Gastrocnemius medialis (tissue), 4 donors: ENCODE measurements at regions not wholly inside any gene's neighbourhood (a gene's known extent, or its start where the extent isn't known, plus 50 kb on each side); places are given as distances from the start of the nearest gene placed in this dataset.

Source experiments
- ATAC-seq, 2 donors: fragments of 150-250 bp; one replicate each; pipeline ENCODE4 v1.9.1; 2016
- DNase-seq, 2 donors: peaks; one replicate each; pipeline ENCODE4 v3.0.0-alpha.2; 2019
- H3K27ac ChIP-seq, 4 donors: fragments of 200-600 bp; sonication (generic); 1 replicate in 1 of 4; 2 replicates in 3 of 4; pipeline ENCODE4 v1.5.1; 2016 to 2018; ENCODE audit warnings: mild to moderate bottlenecking in 2 of 4, moderate library complexity in 1 of 4
- H3K27me3 ChIP-seq, 3 donors: fragments of 200-600 bp; sonication (generic) in 2 of 3; 1 replicate in 1 of 3; 2 replicates in 2 of 3; pipeline versions ENCODE4 v1.5.1 to v1.6.0; 2016 to 2019; ENCODE audit warnings: mild to moderate bottlenecking in 1 of 3, moderate library complexity in 1 of 3
- H3K36me3 ChIP-seq, 2 donors: fragments of 200-600 bp; sonication (generic) in 1 of 2; one replicate each; pipeline ENCODE4 v1.5.1; 2017 to 2018
- H3K4me1 ChIP-seq, 2 donors: fragments of 200-600 bp; sonication (generic) in 1 of 2; one replicate each; pipeline ENCODE4 v1.5.1; 2016 to 2017; ENCODE audit warnings: mild to moderate bottlenecking in 2 of 2
- H3K4me3 ChIP-seq, 4 donors: fragments of 200-600 bp; sonication (generic) in 3 of 4; 1 replicate in 1 of 4; 2 replicates in 3 of 4; pipeline ENCODE4 v1.5.1; 2016 to 2019; ENCODE audit warnings: mild to moderate bottlenecking in 2 of 4
- H3K9me3 ChIP-seq, 3 donors: fragments of 200-600 bp; sonication (generic) in 2 of 3; 1 replicate in 1 of 3; 2 replicates in 2 of 3; pipeline ENCODE4 v1.5.1; 2016 to 2019
- CTCF ChIP-seq, 5 experiments: fragments of 450-650 bp in 3 of 5; fragments of 200-600 bp in 2 of 5; sonication (generic) in 2 of 5; IDR thresholded peaks in 4 of 5; conservative IDR thresholded peaks in 1 of 5; 1 replicate in 4 of 5; 2 replicates in 1 of 5; pipeline ENCODE4 v1.5.1; 2016 to 2019; ENCODE audit warnings: antibody characterized with exemption in 5 of 5, mild to moderate bottlenecking in 3 of 5, moderate library complexity in 3 of 5
- POLR2A ChIP-seq, 2 donors: fragments of 450-650 bp; IDR thresholded peaks; one replicate each; pipeline ENCODE4 v1.6.1; 2017; ENCODE audit warnings: antibody characterized with exemption in 2 of 2, mild to moderate bottlenecking in 2 of 2, moderate library complexity in 2 of 2
- in situ Hi-C, 4 donors: fragments of 200-750 bp; cut with MboI; loops; one replicate each; pipeline versions ENCODE4 v1.15.0 to v1.8.0; 2017; ENCODE audit warnings: low sequenced_read_pairs in 4 of 4
- intact Hi-C: fragments of 100-400 bp; cut with DNase I; formaldehyde crosslinking; loops from one replicate; pipeline ENCODE4 v1.15.1; 2023; ENCODE audit warnings: low total_unique reads

- intact Hi-C loops, result no loop called here
- in situ Hi-C loops, result no loop called here
- TF ChIP-seq CTCF (IDR thresholded peaks at IDR 0.05 in 4 of 5, conservative IDR thresholded peaks at IDR 0.05 in 1 of 5) (no peak), POLR2A (IDR thresholded peaks at IDR 0.05) (no peak)
- Histone ChIP-seq H3K27me3 (no peaks in the 10 kb centered on the region), H3K36me3 (no peaks in the 10 kb centered on the region), H3K9me3 (no peaks in the 10 kb centered on the region), H3K27ac (no peak overlapping the region), H3K4me1 (no peaks in the 10 kb centered on the region), H3K4me3 (no peak overlapping the region)
- ATAC-seq, result no peak
- DNase-seq, result no peak
Observed at GRCh38 chr13:104823071-104823470, 1712.4 kb downstream of the EFNB2 start.

- Histone ChIP-seq H3K36me3 (no peaks in the 10 kb centered on the region), H3K4me1 (no peaks in the 10 kb centered on the region), H3K27ac (no peak overlapping the region), H3K4me3 (no peak overlapping the region), H3K27me3 (no peaks in the 10 kb centered on the region), H3K9me3 (no peaks in the 10 kb centered on the region)
- in situ Hi-C loops, result no loop called here
- intact Hi-C loops, result no loop called here
- ATAC-seq (no peak), DNase-seq (no peak)
- TF ChIP-seq POLR2A (IDR thresholded peaks at IDR 0.05) (no peak), CTCF (IDR thresholded peaks at IDR 0.05 in 4 of 5, conservative IDR thresholded peaks at IDR 0.05 in 1 of 5) (no peak)
Observed at GRCh38 chr13:104817271-104817670, 1718.2 kb downstream of the EFNB2 start.

- TF ChIP-seq CTCF (IDR thresholded peaks at IDR 0.05 in 4 of 5, conservative IDR thresholded peaks at IDR 0.05 in 1 of 5) (no peak), POLR2A (IDR thresholded peaks at IDR 0.05) (no peak)
- no peaks in the 10 kb centered on the region for H3K9me3 ChIP-seq
- intact Hi-C loops (no loop called here), in situ Hi-C loops (no loop called here)
- DNase-seq (no peak), ATAC-seq (no peak)
- no peaks in the 10 kb centered on the region for H3K4me1 ChIP-seq
- H3K36me3 ChIP-seq, result no peaks in the 10 kb centered on the region
- H3K4me3 ChIP-seq, result no peak overlapping the region
- no peak overlapping the region for H3K27ac ChIP-seq
- no peaks in the 10 kb centered on the region for H3K27me3 ChIP-seq
Observed at GRCh38 chr13:104816726-104817125, 1718.7 kb downstream of the EFNB2 start.

- no peaks in the 10 kb centered on the region for H3K36me3 ChIP-seq
- H3K9me3 ChIP-seq, result no peaks in the 10 kb centered on the region
- intact Hi-C loops, result no loop called here
- H3K4me1 ChIP-seq, result no peaks in the 10 kb centered on the region
- ATAC-seq (no peak), DNase-seq (no peak)
- no peak overlapping the region for H3K4me3 ChIP-seq
- TF ChIP-seq CTCF (IDR thresholded peaks at IDR 0.05 in 4 of 5, conservative IDR thresholded peaks at IDR 0.05 in 1 of 5) (no peak), POLR2A (IDR thresholded peaks at IDR 0.05) (no peak)
- H3K27me3 ChIP-seq, result no peaks in the 10 kb centered on the region
- in situ Hi-C loops, result no loop called here
- H3K27ac ChIP-seq, result no peak overlapping the region
Observed at GRCh38 chr13:104810242-104810641, 1725.2 kb downstream of the EFNB2 start.

GRCh38 chr13:104809483-104809882 lies 1726.0 kb downstream of the EFNB2 start:
- DNase-seq, result no peak
- in situ Hi-C loops (no loop called here), intact Hi-C loops (no loop called here)
- no peak overlapping the region for H3K27ac ChIP-seq
- no peaks in the 10 kb centered on the region for H3K36me3 ChIP-seq
- no peaks in the 10 kb centered on the region for H3K9me3 ChIP-seq
- no peak overlapping the region for H3K4me3 ChIP-seq
- no peak for TF ChIP-seq CTCF (IDR thresholded peaks at IDR 0.05 in 4 of 5, conservative IDR thresholded peaks at IDR 0.05 in 1 of 5)
- no peak for TF ChIP-seq POLR2A (IDR thresholded peaks at IDR 0.05)
- H3K4me1 ChIP-seq, result no peaks in the 10 kb centered on the region
- no peak for ATAC-seq
- H3K27me3 ChIP-seq, result no peaks in the 10 kb centered on the region
